ENCODE measurements at regions not wholly inside any gene's neighbourhood (a gene's known extent, or its start where the extent isn't known, plus 50 kb on each side); places are given as distances from the start of the nearest gene placed in this dataset.

DNA sequence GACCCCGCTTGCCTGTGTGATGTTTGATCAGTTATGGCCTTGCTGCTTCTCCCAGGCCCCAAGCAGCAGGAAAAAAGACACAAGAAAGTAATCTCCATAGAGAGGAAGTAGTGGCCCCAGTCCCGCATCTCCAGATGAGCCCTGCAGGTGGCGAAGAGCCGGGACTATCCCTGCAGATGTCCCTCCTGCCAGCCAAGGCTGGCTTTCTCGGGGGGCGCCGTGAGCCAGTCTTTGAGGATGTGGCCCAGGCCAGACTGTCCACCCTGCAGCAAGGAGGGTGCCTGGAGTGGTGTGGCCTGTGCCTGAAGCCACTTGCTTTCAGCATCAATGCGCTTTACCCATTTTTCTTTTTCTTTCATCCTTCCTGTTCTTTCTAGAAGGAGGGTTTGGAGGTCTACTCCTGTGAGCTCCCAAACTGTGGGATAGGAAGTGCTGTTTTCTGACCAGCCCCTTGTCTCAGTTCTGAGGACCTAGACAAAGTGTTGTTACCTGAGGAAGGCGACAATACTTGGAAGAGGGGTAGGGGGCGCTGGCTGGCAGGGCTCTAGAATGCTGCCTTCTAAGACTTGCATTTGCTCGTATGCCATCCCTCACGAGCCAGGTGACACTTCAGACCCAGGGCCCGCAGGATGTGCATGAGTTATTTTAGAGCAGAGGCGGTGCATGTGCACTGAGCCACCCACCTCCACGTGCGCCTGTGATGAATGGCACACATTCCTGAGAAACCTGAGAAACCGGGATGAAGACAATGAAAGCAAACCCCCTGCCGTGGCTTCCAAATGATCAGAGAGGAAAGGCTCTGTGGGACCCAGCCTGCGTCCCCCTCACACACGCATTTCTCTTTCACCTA, 255.8 kb downstream of the FBXO15 start:
- TF ChIP-seq CTCF (IDR thresholded peaks at IDR 0.05) (no peak), POLR2A (IDR thresholded peaks at IDR 0.05) (no peak)
